ENCODE measurements at regions not wholly inside any gene's neighbourhood (a gene's known extent, or its start where the extent isn't known, plus 50 kb on each side); places are given as distances from the start of the nearest gene placed in this dataset.
"Not testable (repeated sequence)": the region's sequence is repeated elsewhere in the genome, so short reads cannot be mapped to it uniquely, and the experiment has no call there.

DNA sequence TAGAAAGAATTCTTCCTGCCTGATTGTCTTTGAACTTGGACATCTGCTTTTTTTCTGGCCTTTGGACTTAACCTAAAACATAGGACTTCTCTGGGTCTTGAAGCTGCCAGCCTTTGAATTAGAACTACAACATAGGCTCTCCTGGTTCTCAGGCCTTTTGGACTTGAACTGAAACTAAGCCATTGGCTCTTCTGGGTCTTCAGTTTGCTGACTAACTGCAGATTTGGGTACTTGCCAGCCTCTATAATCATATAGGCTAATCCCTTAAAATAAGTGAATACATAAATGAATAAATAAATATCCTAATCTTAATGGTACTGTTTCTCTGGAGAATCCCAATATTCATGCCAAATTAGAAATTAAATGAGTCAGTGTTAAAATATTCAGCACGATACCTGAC lies 473.4 kb upstream of the PAPPA start:
- DNase-seq, result no peak

DNA sequence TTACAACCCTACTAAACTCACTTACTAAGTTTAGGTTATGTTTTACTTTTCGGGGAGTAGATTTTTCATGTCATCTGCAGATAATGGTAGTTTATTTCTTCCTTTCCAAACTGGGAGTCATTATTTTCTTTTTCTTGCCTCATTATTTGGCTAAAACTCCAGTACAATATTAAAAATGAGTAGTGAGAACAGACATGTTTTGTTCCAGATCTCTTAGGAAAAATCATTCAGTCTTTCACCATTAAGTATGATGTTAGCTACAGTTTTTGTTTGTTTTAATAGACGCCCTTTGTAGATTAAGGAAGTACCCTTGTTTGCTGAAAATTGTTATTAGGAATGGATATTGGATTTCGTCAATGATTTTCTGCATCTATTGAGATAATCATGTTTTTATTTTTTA lies 472.0 kb upstream of the PAPPA start:
- no peak for DNase-seq

DNA sequence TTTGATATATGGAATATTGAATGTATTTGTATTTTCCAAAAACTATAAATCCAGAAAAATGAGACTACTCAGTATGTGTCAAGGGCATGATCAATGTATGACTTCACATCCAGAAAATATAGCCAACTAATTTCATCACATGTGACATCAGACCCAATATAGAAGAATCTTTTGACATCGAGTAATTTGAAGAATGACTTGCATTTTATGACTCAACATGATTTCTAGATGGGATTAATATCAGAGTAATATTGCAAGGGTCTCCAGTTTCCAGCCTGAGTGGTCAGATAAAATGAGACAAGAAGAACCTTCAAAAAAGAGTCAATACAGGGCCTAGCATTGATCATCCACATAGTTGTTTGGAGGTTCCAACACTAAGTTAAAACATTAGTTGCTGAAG lies 467.5 kb upstream of the PAPPA start:
- DNase-seq, result no peak

DNA sequence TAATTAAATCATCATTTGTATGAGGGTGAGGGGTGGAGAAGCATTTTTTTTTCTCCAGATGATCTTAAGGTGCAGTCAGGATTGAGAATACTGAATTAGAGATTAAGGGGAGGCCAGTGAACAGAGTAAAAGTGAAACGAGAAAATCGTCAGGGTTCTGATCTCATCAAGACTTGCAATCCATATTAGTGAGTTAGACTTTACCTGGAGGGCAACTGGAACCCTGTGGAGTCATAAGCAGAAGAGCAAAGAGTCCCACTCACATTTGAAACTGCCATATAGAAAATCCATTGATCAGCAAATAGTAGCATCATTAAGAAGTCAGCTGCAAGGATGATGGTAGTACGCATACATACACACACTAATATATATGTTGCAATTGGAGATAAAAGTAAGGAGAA lies 466.2 kb upstream of the PAPPA start:
- no peak for DNase-seq

DNA sequence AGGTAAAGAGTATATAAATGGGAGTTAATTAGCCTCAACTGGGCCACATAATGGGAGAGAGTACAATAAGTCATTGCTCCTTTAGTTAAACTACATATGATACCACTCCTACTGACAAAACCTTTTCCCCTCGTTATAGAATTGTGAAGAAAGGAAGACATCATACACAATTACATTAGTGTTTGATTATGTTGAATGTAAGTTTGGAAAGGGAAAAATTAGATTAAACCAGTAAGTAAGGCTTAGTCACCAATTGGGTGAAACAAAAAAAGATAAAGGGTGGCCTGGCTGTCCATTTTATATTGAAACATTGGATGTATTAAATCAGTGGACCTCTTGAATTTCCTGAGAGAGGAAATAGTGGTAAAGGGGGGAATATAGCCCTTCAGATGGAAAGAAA lies 464.3 kb upstream of the PAPPA start:
- DNase-seq, result no peak

DNA sequence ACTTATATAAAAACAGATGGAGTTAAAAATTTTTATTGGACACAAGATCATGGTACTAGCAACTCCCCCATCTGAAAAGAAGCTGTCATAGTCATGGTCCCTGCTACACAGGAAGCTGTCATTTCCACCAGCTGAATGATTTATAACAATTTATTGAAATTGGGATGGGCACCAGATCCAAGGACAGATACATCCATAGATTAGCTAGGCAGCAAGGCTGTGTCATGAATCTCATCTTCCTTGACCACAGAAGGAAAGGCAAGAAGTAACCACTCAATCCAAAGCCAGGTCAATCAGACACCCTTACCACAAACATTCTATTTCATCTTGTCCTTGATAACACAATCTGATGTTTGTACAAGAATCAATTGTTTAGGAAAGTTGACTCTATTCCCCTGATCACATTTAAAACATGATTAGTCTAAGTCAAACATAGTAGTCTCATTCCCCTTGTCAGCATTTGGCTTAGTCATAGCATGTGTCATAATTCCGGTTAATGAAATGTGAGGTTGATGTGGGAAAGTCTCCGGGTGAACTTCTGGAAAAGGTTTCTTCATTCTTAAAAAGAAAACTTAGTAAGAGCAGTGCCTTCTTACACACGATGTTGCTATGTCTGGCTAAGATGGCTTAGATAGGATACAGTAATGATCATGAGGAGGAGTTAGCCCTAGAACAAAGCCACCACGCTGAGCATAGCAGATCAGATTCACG lies 462.6 kb upstream of the PAPPA start:
- no peak for DNase-seq

DNA sequence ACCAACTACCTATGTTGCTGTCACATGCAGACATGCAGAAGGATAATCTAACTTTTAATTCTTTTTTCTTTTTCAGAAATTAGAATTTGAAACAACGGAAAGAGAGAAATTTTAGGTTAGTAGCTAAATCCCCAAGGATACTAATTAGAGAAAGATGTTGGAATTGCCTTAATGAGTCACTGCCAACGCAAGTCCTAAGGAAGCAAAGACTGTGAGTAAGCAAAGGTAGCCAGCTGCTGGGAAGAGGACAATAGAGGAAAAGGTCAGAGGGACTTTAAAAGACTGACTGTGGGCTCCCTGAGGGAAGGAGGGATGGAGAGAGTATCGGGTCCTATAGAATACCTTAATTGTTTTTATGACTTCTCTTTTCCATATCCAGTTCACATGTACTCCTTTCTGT lies 461.9 kb upstream of the PAPPA start:
- DNase-seq, result no peak

DNA sequence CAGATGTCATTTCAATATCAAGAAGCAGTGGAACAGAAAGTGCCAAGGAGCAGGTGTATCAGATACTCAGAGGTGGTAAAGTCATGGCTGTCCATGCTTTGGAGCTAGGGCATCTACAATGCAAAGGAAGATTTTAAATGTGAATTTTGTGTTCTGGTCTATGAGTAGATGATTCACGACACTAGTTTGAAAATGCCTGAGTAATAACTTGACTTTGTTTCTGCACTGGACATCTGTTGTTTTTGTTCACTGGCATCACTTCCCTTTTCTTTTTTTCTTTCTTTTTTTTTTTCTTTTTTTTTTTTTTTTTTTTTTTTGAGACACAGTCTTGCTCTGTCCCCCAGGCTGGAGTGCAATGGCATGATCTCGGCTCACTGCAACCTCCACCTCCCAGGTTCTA lies 460.7 kb upstream of the PAPPA start:
- DNase-seq, result not testable (repeated sequence)

DNA sequence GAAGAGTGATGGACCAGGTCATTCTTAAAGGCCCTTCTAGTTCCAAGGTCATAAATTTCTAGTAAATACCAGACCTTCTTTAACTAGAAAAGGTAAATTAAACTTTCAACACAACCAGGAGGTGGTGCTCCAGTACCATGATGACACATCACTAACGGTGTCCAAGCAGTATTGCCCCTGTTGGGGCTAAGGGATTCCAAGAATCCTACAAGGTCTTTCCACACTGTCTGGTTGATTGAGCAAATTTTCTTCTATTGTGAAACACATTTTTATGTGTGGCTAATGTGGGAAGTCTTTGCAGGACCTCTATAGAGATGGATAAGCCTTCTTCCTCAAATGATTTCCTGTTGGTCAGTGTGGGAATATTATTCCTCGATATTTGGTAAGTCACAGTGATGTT lies 459.6 kb upstream of the PAPPA start:
- DNase-seq, result no peak

DNA sequence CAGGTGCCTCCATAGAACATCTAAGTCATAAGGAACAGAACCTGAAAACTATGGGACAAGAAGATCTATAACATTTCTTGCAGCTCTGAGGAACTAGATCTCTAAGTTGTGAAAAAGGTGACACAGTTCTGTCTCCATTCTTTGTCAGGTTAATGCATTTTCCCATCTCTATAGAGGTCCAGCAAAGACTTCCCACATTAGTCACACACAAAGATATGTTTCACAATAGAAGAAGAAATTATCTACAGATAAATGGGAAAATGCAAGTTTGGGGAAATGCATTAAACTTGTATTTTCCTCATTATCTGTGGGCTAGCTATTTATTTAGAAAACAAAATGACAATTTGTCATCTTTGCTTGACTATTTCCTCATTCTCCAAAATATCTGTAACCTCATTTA lies 458.6 kb upstream of the PAPPA start:
- no peak for DNase-seq

DNA sequence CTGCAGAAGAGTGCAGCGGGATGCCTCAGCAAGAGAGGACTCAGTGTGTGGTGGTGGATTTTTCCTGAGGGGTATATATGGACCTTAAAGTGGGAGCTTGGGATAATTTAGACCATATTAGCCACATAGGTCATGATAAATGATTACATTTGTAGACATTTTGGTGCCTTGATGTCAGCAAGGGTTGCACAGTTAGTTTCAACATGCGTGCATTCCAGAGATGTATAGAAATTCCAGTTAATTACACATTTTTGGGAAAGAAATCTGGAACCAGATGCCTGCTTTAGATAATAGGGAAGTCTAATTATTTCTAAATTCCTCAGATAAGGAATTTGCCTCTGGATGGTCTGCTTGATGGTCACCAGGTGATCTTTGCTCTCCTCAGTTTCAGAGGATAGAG lies 440.6 kb upstream of the PAPPA start:
- DNase-seq, result no peak

DNA sequence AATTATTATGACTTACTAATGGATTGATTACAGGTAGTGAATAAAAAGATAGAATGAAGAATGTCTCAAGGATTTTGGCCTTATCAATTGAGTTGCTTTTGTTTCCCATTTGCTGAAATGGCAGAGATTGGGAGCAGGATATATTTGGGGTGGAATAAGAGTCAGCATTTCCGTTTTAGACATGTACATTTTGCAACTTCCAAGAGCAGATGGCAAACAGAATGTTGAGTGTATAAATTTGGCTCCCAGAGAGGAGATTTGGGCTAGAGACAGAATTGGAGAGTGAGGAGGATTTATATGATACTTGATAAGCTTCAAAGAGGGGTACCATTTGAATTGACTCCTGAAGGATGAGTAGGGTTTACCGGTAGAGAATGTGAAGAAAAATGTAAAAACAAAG lies 437.9 kb upstream of the PAPPA start:
- no peak for DNase-seq

DNA sequence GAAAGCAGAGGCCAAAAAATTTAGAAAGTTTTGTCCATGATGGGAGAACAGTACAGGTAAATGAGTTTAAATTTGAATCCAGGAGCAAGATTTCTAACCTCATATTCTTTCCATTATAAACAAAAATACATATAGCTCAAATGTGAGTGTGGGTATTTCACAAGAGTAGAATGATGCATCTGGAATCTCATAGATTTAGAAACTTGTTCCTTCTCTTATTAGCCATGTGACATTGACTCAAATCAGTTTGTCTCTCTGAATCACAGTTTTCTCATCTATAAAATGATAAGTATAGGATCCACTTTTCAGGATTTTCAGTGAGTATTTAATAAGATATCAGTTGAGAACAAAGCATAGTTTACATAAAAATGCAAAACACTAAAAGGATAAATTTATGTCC lies 436.3 kb upstream of the PAPPA start:
- DNase-seq, result no peak

DNA sequence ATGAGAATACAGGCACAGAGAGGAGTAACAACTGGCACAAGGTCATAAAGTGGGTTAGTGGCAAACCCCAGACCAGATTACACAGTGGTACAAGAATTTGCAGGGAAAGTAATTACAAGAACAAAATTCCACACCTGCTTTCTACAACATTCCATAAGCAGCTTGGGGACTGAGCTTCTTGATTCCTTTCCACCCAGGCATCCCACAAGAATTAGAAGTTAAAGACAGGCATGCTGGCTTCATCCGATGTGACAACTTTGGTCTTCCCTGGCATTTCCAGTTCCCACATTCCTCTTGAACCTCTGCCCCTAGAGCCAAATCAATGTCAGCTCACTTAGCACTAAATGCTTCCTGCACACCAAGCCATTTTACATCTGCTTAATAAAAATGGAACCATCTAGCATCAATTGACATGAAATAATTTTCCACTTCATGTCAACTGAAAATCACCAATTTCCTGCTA lies 435.8 kb upstream of the PAPPA start:
- DNase-seq, result no peak

DNA sequence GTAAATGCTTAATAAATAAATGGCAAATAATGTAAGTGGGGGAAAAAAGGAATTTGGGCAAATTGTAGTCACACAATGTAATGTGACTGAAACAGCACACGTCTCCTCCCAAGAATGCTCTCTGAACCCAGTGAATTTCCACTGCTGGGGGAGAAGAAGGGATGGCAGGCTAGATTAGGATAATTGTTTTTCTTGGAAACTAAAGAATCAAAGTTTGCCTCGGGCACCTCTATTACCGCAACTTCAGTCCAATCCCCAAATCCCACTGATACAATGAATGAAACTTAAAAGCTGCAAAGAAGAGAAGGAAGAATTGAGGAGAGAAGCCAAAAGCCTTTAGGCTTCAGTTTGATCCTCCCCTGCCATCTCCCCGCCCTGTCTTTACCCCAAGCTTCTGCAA lies 423.2 kb upstream of the PAPPA start:
- no peak for DNase-seq

DNA sequence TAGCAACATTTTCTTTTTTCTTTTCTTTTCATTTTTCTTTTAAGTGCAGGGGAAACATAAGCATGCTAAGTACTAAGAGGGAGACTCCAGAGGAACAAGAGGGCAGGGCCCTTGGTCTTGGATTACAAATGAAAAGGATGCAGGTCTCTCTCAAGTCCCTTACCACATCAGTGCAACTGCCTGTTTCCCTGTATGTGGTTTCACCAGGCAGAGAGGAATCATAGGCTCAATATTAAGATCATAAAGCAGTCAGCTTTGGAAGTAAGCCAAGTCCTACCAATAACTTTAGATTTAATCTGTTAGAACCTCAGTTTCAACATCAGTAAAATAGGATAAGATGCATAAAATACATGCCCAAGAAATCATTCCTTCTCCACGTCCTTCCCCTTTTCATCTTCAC lies 422.7 kb upstream of the PAPPA start:
- no peak for DNase-seq

DNA sequence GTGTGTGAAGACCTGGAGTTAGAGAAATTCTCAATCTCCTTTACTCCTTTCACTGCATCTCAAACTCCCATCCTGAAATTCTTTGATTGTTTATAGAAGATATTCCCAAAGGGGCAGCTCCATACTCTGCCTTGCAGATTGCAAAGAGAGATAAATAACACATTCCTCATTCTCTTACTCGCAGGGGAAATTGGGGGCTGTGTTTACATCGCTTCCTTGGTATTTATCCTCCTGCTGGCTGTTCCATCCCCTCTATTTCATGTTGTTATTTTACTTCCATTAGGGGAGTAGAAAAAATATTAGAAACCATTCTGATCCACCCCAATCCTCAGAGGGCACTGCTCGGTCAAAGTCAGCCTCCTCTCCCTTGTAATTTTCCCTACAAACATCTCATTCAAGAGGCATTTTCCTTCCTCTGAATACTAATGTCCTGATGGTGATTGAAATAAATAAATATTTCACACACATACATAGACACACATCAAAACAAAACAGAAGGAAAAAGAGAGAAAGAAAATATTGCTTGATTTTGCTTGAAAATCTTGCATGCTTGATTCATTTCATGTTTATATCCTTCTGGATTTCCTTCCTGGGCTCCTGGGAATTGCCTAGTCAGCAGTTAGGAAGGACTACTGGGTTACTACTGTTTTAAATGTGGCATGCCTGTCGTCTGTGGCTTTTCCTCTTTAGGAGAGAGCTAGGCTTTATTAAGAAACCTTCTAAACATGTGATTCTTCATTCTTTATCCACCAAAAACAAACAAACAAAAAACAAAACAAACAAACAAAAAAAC lies 420.1 kb upstream of the PAPPA start:
- DNase-seq, result no peak

DNA sequence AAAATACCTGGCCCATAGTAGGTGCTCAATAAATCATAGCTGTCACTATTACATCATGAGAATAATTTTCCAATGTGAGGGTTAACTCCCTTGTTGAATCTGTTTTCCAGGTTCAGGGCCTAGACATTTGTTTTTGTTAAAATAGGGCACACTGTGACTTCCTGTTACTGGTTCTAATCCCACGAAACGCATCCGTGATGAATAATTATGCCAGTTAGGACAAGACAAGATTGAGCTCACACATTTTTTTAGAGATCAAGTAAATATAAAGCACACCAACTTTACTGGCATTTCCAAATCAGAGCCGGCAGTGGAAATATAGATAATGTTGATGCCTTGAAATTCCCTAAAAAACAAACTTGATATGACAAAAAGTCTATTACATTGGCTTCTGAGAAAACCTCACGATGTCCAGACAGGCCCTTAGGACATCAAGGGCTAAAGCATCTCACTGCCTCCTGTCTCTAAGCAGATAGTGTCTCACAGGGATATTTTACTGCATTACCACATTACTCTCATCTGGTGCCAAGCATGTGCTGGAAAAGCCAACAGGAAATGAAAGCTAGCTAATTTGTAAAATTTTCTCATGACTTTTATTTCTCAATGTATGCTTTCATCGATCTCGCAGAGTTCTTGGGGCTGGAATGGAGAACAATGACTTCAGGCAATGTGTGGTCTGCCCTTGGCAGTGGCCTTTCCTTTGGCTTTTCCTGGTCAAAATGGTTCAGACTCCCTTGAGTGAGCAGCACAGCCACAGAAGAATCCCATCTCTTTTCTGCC lies 414.3 kb upstream of the PAPPA start:
- DNase-seq, result no peak

DNA sequence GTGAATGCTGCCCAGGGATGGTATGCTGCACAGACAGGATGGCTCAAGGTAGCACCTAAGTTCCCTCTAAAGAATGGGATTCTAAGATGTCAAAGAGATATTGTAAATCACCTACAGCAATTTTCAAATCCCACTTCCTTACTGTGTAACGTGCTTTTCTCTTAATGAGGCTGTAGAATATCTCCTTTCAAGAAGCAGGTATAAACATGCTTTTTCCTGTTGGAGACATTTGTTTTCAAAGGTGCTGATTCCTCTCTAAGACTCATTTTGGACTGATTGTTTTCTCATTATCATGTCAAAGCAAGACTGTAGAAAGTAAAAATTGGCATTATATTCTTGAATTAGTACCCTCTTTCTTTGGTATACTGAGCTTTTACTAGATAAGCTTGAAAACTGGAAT lies 412.6 kb upstream of the PAPPA start:
- DNase-seq, result no peak

DNA sequence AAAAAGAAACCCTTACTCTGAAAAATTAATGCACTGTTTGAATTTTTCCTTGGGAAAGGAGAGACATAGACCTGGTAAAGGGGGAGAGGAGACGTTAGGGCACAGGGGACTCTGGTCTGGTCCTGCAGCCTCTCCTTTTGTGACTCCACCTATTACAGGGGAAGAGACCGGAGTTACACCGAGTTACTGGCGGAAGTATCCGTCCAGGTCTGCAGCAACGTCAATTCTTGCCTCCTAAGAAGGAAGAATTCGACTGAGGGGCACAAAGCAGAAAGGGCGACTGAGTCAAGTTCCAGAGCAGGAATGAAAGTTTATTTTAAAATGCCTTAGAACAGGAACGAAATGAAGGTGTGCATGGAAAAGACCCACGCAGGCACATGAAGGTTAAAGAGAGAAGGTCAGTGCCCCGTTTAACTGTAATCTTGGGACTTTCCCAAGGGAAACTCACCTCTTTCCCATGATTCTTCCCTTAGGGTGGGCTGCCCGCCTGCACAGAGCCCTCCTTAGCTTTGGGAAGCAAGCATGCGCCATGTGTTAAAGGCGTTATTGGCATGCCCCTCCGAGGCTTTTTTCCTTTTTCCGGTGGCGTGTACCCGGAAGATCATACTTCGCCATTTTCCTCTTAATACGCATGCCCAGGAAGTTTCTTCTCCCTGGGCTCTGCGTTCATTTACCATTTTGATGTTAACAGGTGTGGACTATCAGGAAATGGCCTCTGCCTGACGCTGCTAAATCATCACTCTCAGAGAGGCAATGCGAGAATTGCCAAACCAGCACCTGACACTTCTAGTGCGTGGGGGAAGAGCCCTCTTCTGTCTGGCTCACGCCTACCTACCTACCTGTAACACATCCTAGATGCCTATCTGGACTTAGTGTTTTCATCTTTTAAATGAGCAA lies 409.6 kb upstream of the PAPPA start:
- DNase-seq, result no peak

DNA sequence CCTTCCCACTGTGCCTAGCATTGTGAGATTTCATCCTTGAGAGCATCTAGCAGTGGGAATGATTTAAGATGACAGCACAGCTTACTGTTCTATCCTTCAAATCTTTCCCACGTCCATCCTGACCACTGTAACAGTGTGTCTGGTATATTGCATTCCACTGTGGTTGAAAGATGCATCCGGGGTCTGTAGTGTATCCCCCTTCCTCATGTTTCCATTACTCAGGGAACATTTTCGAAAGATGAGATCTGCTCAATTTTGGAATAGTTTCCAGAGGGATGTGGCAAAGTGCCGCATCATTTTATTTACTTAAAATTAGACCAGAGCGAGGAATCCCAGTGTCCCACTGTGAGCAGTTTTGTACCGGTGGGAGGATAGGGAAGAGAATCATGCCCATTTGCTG lies 407.1 kb upstream of the PAPPA start:
- no peak for DNase-seq

DNA sequence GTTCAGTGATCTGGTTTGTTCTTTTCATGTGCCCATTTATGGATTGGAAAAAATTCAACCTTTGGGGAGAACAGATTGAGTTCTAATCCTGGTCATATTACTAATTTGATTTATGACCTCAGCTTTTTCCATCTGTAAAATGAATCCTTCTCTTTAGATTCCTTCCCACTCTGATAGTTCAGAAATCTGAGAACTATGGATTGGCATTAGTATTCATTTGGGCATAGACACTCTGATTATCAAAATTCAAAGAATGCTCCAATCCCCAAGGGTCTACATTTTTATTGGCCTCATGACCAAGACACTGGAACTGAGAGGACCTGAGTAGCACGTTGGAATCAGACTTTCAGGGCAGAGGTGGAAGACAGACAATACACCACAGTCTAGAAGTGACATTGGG lies 405.9 kb upstream of the PAPPA start:
- DNase-seq, result no peak

DNA sequence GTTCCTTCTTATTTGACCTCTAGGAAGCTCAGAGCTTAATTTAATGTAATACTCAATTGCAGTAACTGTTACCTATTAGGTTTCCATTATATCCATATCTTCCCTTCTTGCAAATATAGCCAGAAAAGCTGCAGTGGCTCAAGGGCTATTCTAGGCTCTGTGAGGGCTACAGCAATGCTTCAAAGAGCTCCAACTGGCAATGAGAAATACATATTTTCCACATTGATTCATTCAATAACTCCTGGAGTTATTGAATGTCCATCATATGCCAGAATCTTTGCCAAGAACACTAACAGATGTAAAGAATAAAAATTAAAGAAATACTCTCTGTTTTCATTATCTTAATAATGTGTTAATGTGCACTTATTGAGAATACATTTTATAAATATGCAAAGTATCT lies 396.9 kb upstream of the PAPPA start:
- no peak for DNase-seq
